ENCODE measurements at regions not wholly inside any gene's neighbourhood (a gene's known extent, or its start where the extent isn't known, plus 50 kb on each side); places are given as distances from the start of the nearest gene placed in this dataset.
"Not testable (repeated sequence)": the region's sequence is repeated elsewhere in the genome, so short reads cannot be mapped to it uniquely, and the experiment has no call there.

GRCh38 chr14:101294136-101294535 lies 267.2 kb upstream of the DIO3 start:
- no peak for DNase-seq

- not testable (repeated sequence) for DNase-seq
Observed at GRCh38 chr14:101299781-101300180, 261.5 kb upstream of the DIO3 start.

DNA sequence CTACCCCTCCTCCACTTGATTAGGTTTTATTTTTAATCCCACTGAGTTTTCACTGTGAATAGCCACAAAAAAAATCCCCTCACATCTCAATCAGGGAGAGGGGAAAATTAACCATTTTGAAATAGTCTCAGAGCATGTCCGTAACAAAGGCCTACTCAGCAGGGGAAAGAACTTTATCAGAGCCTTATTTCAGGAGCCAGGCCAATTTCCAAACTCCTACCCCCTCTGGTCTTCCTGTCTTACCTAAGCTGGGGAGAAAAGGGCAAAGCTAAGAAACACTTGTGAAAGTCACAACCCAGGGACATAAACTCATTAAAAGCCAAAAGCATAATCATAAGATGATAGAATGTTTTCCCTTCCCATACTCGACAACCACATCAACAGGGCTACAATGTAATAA lies 260.3 kb upstream of the DIO3 start:
- DNase-seq, result no peak

DNA sequence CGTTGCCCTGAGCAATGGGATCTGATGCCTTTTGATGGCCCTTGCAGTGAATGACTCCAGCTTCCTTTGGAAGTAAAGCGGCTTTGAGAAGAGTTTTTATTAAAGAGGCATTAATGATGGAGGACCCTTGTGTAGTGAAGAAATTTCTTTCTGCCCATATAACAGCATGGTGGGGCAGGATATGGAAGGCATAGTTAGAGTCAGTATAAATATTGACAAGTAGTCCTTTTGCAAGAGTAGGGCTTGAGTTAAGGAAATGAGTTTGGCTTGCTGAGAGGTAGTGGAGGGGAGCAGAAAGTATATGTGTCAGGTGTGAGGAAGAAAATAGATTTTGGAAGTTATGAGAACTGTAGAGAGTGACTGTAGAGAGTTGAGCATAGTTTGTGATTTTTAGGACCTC lies 254.1 kb upstream of the DIO3 start:
- DNase-seq, result not testable (repeated sequence)

- DNase-seq, result not testable (repeated sequence)
Observed at GRCh38 chr14:101311186-101311585, 250.1 kb upstream of the DIO3 start.

GRCh38 chr14:101313268-101313667 lies 248.0 kb upstream of the DIO3 start:
- DNase-seq, result no peak

DNA sequence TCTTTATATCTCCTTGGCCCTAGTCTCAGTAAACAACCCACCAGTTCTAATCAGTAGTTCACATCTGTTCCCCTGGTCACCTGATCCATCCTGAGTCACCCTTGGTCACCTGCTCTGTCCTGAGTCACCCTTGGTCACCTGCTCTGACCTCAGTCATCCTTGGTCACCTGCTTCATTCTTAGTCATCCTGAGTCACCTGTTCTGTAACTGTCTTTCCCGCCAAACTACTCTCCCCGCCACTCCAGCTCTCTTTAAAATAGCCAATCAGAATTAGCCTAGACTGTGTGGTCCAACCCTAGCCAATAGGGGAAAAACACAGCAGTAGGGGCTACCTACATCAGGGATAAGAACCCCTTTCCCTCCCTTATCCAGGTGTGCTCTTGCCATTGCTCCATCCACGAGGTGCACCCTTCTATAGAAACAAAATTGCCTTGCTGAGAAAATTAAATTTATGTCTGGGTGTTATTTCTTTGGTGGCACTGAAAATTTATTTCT lies 245.4 kb upstream of the DIO3 start:
- DNase-seq, result no peak

- no peak for DNase-seq
Observed at GRCh38 chr14:101318271-101318670, 243.0 kb upstream of the DIO3 start.

DNA sequence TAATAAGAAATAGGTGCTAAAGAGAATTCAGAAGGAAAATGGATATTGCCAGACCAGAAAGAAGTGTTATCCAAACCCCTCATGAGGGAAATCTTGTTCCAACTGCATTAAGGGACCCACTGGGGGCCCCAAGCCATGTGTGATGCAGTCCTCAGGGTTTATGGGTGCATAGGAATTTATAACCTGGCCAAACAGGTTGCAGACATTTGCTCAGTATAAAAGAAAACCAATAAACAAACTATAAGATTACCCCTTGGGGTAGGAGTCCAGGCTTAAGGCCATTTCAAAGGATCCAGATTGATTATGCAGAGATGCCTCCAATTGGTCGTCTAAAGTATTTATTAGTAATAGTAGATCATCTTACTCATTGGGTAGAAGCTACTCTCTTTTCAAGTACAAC lies 240.9 kb upstream of the DIO3 start:
- DNase-seq, result no peak

DNA sequence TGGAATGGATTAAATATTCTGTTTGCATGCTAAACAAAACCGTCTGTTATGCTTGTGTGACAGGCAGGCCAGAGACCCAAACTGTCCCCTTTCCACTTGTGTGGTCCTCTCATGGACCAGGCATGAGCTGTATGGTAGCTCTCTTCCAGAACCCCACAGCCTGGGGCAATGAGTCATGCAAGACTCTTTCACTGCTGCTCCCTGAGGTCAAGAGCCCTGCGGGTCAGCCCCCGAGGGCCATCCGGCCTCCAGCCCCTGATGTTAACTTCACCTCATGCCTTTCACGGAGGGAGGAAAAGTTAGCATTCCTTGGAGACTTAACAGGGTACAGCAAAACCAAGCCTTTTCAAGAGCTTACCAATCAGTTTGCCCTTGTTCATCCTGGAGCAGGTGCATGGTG lies 239.1 kb upstream of the DIO3 start:
- no peak for DNase-seq

DNA sequence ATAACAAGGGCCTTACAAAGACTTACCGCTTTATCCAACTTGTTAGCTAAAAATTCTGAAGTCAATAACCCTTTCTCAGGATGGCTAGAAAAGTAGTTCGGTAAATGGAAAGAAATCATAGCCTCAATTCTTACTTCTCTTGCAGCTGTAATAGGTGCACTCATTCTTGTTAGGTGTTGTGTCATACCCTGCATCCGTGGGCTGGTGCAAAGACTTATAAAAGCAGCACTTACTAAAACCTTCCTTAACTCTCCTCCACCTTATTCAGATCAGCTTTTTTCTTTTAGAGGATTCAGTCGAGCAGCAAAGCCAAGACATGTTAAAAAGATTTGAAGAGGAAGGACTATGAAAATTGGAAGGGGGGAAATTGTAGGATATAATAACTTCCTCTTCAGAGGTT lies 238.2 kb upstream of the DIO3 start:
- no peak for DNase-seq

GRCh38 chr14:101323614-101324235 lies 237.6 kb upstream of the DIO3 start:
- not testable (repeated sequence) for DNase-seq

DNA sequence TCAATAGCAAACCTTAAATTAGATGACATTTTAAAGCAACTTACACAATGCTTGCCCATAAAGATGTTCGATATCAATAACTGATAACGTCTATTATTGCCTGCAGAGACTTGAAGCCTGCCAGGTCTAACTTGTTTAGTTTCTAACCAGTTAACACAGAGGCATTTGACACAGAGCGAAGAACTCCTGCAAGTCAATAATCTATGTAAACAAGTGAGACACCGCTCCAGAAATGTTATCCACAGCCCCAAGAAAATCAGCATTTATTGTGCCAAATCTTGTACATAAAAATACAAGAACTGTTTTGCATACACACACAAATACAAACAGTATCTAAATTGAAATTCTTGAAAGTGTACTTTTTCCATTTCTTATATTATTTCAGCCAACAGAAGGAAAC lies 236.0 kb upstream of the DIO3 start:
- no peak for DNase-seq

DNA sequence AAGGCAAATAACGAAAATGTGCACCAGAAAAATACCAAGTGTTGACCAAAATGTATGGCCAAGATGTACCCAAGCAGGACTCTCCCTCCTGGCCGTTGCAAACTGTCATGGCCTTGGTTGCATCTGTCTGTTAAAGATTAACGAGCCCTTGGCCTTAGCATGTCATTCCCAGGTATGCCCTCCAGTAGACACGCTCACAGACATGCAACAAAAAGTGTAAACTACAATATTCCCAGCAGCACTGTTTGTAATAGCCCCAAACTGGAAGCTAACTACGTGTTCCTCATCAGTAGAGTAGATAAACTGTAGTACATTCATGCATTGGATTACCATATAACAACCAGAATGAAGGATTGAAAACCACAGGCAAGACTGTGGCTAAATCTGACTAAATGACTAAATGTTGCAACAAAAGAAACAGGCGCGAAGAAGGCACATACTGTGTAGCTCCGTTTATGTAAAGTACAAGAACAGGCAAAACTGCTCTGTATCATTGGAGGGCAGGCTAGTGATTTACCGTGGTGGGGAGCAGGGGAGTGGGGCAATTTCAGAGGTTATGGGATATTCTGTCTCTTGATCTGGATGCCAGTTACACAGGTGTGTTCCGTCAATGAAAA lies 232.8 kb upstream of the DIO3 start:
- DNase-seq, result no peak

- no peak for DNase-seq
Observed at GRCh38 chr14:101330416-101331140, 230.7 kb upstream of the DIO3 start.

DNA sequence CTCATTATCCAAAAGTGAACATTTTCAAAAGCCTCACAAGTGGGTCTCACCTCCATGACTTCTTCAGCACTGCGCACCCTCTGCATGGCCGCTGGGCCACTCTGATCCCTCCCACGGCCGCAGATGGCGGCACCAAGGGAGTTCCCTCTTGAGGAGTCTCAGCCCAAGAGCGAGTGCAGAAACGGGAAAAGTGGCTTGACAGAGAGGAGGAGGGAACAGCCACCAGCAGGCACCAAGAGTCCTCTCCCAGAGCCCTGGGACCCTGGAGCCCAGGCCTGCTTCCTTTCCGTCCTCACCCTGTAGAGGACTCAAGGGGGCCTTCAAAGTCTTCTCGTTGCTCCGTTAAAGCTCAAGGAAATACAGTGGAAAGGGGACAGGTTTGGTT lies 230.2 kb upstream of the DIO3 start:
- no peak for DNase-seq

- no peak for DNase-seq
Observed at GRCh38 chr14:101331661-101332169, 229.6 kb upstream of the DIO3 start.

DNA sequence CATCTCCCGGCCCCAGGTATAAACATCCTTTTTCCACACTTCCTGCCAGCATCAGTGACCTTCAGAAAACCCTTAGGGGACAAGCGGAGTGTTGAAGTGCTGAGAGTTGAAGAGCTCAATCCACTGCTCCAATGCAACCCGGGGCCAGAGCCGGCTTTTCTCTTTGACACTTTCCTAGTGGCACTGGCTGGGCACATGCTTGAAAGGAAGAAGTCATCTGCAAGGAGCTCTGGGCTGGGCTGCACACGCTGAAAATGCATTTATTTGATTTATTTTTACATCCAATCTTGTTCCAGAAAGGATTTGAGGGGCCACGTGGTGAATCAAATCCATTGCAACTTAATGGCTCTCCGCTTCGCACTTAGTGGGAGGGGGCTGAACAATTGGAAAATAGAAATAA lies 229.0 kb upstream of the DIO3 start:
- DNase-seq, result no peak

DNA sequence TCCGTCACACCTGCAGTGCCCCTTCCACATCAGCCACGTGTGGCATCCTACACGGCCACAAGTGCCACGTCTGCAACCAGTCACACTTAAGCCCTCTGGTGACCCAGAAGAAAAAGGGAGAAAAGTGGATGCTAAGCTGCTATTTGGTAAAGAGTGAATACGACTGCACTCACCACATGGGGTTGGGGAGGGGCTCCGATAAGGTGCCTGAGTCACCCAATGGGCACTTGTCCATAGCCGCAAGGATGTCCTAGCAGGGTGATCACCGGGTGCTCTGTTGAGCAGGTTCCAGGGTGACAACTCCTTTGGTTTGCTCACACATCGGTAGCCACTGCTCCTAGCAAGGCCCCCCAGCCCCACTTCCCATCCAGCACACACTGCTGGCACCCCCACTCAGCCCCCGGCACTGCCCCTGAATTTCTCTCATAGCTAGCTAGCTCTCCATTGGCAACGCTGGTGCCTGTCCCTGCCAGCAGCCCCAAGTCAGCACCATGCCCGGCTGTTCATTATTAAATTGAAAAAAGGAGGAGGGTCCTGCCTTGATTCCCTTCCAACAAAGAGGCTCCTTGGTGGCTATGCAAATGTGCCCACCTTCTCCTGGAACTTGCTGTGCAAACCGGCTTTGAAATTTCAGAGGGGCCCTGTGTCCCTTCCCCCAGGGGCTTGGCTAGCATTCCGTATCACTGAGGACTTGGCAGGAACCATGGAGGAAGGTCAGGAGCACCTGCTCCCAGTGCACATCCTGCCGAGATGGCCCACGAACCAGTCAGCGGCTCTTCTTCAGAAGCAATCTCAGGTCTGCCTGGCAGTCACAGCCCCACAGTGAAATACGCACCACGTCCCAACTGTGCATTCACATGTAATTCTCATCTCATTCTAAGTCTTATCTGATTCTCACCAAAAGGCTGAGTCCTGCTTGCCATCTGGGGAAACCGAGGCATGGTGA lies 227.7 kb upstream of the DIO3 start:
- DNase-seq, result no peak

DNA sequence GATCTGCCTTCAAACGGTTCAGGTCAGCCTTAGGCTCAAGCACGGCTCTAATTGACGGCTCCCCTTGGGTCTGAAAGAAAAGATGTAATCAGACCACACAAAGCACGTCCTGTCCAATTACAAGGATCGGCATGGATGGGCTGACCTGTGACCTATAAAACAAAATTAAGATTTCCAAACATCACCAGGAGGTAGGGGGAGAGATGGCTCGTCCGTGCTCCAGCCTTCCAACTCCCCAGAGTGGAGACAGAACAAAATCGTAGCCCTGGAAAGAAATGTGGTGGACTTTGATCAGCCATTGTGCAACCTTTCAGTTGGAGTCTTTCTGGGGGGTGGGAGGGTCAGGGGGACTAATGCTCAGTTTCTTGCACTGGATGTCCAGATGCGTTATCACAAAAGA lies 226.6 kb upstream of the DIO3 start:
- DNase-seq, result no peak

DNA sequence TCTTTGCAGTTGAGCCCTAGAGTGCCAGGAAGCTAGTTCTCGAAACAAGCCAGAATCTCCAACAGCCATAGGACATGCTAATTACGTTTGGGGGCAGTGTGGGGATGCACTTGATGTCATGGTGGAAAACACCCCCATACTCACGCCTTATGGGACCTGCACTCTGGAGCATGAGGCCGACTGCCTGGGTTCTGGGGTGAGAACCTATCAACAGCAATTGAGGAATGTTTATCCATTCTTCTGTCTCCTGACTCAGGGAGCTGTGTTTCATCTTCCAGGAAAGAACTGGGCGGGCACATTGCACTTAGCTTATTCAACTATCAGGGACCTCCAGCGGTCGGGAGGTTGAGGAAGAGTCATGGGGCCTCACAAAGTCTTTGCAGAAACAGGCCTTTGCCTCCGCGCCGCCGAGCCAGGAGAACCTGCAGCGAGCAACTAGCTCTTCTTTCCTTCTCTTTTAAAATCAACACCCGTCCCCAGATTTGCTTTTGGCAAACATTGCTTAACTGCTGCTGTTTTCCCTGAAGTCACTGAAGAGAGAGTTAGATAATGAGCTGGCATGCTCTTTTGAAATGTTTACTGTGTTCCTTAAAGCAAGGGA lies 226.1 kb upstream of the DIO3 start:
- DNase-seq, result no peak

DNA sequence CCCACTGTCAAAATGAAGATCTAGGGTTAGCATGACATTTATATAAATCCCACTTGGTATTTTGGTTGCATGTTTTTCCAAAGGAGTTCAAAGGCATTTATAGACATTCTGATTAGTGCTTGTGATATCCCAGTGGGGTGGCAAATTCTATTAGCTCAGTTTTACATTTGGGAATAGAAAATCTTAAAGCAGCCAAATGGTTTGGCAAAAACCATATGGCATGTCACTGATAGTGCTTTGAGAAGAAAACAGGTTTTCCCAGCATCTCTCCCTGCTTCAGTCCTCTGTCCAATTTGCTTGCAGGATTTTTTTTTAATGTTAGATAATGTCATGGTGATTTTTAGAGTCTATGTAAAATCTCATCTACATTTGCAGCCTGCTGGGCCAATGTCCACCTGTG lies 225.1 kb upstream of the DIO3 start:
- DNase-seq, result no peak

All from effector CD8-positive, alpha-beta T cell (primary cell).